ENCODE measurements at regions not wholly inside any gene's neighbourhood (a gene's known extent, or its start where the extent isn't known, plus 50 kb on each side); places are given as distances from the start of the nearest gene placed in this dataset.
A peak's percentile ranks its signal among the peaks of the same experiment; 100 is the strongest.

DNA sequence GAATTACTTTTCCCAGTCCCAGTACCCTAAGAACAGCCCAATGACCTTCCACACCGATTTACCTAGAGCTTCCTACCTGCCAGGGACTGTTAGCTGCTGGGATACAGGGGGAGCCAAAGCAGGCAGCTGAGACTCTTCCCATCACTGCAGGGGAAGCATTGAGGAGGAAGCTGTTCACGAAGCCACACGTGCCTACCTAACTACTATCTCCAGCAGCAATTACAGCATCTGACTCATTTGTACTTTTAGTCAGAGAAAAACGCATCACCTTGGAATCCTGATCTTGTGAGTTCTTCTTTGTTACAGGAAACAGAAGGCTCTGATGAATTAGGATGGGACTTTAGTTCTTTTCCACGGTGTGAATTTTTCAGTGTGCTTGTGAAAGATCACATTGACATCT is 113.7 kb upstream of the DHX40 start:
- no peak for DNase-seq (ENCODE audit: low spot score)

DNA sequence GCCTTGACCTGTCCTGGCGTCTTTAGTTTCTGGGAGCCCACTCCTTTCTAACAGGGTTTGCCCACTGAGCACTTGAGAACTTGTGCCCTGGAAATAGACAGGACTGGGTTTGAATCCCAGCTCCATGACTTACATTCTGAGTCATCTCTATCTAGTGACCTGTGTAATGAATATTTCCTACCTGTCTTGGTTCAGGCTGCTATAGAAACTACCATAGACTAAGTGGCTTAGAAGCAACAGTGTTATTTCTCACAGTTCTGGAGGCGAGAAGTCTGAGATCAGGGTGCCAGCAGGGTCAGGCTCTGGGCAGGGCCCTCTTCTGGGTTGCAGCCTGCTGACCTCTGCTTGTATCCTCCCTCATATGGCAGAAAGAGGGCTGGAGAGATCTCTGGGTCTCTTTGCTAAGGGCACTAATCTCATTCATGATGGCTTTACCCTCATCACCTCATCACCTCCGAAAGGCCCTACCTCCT is 110.7 kb upstream of the DHX40 start:
- DNase-seq (ENCODE audit: low spot score): no peak

DNA sequence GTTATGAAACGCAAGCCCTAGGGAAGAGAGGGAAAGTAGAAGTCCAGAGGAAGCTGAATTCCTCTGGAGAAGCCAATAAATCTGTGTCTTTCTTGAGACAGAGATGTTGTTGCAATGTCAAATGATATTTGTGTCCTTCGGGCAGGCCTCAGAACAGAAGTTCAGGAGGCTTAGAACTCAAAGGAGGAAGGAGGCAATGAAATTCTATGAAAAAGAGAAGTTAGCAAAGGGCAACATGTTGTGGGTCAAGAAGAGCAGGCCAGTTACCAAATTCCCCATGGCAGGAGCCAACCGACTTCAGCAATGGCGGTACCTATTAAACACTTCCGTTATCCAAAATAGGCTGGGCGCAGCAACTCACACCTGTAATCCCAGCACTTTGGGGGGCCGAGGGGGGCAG is 109.0 kb upstream of the DHX40 start:
- DNase-seq (ENCODE audit: low spot score): no peak

DNA sequence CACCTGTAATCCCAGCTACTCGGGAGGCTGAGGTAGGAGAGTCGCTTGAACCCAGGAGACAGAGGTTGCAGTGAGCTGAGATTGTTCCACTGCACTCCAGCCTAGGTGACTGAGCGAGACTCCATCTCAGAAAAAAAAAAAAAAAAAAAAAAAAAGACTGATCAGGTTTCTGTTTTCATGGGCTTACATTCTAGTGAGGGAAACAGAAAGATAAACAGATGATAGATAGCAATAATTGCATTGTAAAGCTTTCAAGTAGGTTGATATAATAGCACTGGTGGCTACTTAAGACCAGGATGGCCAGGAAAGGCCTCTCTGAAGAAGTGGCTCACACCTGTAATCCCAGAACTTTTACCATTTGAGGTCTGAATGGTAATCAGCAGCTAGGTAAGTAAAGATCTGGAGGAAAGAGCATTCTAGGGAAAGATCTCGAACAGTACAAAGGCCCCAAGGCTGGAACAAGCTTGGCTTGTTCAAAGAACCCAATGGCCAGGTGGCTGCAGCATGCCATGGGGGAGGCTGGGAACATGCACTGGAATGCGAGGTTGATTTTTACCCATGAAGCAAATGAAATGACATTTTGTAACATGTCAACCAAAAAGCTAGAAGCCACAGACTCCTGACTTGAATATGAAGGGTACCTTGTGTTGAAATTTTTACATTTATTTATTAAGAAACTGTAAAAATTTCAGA is 108.3 kb upstream of the DHX40 start:
- DNase-seq (ENCODE audit: low spot score): no peak

DNA sequence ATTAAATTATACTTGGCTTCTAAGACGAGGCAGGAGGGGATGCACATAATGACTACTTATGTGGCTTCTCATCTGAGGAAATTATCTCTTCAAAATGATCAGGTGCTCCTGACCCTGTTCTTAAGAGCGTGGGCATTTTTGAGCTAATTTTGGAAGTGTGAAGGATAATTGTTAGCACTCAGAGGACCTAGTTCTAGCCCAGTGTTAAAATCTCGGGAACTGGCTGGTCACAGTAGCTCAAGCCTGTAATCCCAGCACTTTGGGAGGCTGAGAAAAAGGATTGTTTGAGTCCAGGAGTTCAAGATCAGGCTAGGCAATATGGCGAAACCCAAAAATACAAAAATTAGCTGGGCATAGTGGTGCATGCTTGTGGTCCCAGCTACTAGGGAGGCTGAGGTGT is 103.0 kb upstream of the DHX40 start:
- no peak for DNase-seq (ENCODE audit: low spot score)

DNA sequence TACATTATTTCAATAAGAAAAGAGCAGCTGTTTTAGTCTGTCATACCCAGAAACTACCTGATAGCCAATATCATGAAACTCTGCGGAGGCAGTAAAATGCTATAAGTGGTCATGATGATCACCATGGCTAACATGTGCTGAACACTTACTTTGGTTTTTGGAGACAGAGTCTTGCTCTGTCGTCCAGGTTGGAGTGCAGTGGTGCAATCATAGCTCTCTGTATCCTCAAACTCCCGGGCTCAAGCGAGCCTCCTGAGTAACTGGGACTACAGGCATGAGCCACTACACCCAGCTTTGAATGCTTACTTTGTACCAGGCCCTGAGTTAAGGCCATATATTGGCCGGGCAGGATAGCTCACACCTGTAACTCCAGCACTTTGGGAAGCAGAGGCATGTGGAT is 101.2 kb upstream of the DHX40 start:
- DNase-seq (ENCODE audit: low spot score): no peak

DNA sequence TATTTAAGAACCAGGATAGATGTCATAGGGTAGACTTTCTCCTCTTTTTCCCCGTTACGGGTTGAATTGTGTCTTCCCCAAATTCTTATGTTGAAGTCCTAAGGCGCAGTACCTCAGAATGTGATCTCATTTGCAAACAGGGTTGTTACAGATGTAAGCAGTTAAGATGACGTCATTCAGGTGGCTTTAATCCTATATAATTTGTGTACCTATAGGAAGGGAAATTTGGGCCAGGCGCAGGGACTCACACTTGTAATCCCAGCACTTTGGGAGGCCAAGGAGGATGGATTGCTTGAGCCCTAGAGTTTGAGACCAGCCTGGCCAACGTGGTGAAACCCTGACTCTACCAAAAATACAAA is 99.5 kb upstream of the DHX40 start:
- DNase-seq (ENCODE audit: low spot score): no peak

DNA sequence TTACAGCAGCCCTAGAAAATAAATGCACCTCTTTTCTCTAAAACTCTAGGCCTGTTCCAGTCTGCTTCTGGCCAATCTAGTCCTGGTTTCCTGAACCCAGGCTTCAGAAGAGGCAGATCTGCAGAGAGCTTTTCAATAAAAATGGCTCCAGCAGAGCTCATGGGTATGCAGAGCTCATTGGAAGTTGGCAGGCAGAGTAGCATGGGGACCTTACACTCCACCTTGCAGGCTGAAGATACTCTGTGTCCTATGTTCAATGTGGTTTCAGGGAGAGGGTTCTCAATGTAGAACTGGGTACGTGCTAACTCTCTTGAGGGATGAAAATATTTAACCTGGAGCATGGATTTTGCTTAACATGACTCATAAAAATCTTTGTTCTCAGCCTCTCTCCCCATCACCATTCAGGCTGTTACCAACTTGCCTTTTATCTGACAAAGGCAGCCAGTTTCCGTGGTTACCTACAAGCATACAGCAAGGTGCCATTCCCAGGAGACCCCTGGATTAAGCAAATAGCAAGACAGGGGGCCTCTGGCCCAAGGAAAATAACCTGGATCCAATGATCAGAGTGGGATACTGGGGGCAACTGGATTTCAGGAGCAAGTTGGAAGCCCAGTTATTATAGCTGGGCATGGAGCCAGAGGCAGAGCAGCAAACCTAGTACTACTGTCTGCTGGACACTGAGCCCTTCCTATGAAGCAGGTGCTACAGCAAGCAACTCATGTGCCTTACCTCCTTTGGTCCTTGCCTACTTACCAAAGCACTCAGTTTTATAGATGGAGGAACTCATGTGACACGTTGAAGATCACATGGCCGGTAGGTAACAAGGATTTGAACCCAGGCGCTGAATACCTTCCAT is 98.2 kb upstream of the DHX40 start:
- no peak for DNase-seq (ENCODE audit: low spot score)

DNA sequence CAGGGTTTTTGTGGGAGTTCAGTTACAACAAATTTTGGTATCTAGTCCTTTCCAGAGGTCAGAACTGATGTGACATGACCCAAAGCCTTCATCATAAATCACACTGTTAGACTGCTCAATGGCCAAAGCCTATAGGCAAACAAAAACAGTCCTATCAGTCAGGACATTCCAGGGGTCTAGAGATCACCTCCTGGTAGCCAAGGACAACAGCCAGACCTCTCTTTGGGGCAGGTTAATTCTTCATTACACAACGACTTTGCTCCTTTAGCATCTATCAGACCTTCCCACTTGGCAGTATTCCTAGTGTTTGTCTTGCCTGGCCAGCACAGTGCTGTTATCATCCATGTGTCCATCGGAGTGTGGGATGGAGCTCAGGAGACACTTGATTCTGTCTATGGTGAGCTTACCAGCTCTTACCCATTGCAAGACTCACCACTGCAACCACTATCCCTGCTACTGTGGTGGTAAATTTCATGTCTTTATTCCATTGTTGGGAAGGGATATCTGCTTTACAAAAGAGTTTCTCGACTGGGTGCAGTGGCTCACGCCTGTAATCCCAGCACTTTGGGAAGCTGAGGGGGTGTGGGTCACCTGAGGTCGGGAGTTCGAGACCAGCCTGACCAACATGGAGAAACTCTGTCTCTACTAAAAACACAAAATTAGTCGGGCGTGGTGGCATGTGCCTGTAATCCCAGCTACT is 95.5 kb upstream of the DHX40 start:
- DNase-seq (ENCODE audit: low spot score): no peak

DNA sequence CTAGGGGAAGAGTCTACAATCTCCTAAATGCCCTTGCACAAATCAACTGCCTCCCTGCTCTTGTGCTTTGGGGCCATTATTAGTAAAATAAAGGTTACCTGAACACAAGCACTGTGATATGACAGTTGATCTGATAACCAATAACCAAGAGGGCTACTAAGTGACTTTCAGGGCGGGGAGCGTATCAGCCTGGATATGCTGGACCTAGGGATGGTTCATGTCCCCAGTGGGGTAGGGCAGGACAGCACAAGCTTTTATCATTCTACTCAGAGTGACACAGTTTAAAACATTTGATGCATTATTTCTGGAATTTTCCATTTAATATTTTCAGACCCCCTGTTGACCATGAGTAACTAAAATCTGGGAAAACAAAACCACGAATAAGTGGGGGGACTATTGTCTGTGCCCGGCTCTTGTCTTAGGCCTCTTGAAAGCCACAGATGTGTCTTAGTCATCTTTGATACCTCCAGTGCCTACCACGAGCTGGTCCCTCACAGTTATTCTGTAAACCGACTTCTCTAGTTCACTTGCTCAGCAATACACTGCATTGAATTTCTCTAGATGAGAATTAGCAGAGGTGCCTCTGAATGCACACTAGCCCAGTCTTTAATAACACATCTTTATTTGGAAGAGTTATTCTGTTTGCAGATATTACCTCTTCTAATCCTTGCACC is 94.6 kb upstream of the DHX40 start:
- no peak for DNase-seq (ENCODE audit: low spot score)

DNA sequence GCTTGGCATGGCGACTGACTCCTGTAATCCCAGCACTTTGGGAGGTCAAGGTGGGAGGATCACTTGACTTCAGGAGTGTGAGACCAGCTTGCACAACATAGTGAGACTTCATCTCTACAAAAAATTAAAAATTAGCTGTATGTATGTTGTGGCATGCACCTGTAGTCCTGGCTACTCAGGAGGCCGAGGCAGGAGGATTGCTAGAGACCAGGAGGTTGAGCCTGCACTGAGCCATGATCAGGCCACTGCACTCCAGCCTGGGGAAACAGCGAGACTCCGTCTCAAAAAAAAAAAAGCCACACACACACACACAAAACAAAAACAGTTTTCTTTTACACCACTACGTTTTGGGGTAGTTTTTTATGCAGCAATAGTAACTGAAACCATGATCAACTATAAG is 89.0 kb upstream of the DHX40 start:
- DNase-seq (ENCODE audit: low spot score): peak; percentile 24

DNA sequence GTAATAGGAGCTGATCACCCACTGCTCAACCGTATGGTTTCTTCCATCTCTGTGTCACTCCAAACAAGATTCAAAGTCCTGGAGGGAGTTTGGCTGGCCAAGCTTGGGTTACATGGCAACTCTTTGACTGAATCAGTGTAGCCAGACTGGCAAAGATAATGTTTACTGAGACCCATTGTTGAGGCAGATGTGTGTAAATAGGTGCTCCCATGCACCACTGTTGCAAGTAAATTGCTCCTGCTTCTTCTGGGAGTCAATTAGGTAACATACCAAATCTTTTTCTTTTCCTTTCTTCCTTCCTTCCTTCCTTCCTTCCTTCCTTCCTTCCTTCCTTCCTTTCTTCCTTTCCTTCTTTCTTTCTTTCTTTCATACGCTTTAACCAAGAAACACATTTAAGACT is 86.3 kb upstream of the DHX40 start:
- no peak for DNase-seq (ENCODE audit: low spot score)

DNA sequence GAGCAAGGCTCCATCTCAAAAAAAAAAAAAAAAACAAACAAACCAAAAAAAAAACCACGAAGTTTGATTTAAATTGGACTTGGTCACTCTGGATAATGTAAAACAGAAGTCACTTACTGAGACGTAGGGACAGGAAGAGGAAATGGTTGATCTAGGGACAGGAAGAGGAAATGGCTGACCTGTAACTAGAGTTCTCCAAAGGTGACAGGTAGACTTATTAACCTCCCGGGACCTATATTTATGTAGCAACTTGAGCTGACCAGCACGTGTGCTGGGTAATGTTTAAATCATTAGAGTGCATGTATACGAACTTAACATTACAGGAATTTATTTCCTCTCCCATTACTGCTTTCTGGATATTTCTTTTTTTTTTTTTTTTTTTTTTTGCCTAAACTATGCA is 81.5 kb upstream of the DHX40 start:
- no peak for DNase-seq (ENCODE audit: low spot score)

DNA sequence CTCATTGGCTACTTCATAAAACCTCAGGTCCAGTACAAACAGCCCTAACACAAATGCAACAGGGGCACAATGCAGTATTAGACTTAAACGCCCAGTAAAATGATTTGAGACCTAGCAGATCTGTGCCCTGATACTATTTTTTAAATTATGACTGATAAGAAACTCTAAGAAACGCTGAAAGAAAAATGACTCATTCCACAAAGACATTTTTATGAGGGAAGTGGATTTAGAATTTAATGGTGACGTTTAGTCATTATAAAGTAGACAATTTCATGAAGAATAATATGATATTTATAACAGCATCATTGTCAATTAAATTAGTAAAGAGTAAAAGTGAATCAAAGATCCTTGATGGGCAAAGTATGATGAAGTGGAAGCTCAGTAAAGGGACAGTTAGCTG is 80.4 kb upstream of the DHX40 start:
- no peak for DNase-seq (ENCODE audit: low spot score)

DNA sequence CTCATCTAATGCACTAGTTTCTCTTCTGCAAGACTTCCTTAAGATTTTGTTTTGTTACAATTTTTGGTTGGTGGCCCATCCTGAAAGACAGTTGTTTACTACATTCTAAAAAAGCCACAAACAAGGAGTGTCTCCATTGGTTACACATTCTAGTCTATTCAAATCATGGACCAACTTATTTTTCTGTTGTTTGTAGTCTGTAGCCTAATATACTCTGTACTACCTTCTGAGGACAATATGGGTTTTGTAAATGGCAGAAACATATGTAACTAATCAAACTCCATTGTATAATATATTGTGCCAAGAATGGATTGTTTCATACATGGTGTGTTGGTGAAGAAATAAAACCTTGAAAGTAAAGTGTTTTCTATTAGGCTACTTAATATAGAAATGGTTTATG is 79.5 kb upstream of the DHX40 start:
- DNase-seq (ENCODE audit: low spot score): no peak

DNA sequence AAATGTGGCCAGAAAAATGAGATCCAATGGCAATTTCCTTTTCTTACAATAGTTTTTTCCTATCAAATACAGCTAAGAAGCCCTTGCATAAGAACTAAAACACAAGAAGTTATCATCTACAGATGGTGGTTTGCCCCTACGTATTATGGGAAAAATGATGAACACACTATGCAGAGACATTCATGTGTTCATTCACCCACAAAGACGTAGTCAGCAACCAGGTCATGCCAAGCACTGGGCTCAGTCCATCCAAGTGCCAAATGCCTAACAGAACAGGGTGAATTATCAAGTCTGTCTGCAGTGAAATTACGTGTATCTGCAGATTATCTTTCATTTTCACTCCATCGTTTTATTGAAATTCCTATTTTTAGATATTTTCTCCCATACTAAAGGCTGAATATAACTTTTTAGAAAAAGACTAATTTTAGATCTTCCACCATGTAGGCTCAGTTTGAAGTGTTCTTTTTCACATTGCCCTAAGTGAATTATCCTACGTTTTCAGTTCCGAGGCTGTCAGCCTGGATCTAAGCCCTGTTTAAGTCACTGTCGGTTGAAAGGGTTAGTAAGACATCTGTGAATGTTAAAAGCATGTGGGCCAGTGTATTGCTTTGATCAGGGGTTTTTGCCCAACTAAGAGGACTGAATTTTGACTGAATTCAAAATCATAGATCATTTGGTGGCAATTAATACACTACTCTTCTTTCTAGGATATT is 78.1 kb upstream of the DHX40 start:
- no peak for DNase-seq (ENCODE audit: low spot score)

DNA sequence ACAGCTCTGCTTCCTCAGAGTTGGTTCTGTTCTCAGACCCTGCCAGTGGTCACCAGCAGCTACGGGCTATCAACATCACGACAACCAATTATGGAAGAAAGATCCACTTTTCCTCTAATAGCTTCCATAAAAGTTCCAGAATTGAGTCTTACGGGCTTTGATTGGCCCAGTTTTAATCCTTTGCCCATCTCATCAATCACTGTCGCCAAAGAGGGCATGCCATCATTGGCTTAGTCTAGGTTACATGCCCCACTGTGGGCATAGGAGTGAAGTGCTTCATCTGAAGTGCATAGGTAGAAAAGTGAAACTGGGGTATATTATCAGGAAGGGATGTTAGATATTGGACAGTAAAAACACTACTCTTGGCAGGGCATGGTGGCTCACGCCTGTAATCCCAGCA is 76.6 kb upstream of the DHX40 start:
- peak; percentile 47 for DNase-seq (ENCODE audit: low spot score)

DNA sequence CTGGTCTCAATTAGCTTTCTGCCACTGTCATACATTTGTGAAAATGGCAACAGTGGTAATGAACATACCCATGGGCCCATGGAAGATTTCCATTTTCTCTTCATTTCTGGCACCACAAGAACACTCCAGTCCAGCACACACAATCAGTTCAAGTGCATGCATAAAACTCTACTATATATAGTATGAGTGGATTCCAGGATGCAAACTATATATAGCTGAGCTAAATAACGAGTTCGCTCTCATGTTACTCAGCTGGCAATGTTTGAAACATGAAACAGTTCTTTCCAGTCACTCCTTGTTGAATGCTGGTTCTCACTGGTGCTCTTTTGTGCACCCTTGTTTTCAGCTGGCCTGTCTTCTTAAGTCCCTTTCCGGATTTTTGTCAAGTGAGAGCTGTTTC is 75.2 kb upstream of the DHX40 start:
- no peak for DNase-seq (ENCODE audit: low spot score)

DNA sequence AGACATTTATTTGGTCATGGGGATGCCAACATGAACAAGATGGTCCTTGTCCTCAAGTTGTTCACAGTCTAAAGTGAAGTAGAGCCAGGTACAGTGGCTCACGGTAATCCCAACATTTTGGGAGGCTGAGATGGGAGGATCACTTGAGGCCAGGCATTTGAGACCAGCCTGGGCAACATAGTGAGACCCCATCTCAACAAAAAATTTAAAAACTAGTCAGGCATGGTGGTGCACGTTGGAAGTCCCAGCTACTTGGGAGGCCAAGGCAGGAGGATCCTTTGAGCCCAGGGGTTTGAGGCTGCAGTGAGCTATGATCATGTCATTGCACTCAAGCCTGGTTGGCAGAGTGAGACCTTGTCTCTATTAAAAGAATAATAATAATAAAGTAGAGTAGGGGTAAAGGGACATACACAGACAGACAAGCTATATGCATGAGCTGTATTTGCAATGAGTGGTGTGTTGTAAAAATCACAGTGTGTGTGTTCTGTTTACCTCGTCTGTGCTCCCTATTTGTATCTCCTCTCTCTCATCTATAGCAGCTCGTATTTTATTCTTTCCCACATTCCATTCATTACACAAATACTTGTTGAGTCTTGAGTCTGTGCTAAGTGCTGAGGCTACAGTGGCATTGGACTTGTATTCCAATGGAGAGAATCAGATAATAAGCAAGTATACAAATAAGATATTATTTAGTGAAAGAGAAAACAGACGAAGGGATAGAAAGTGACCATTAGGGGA is 73.9 kb upstream of the DHX40 start:
- DNase-seq (ENCODE audit: low spot score): peak; percentile 62

DNA sequence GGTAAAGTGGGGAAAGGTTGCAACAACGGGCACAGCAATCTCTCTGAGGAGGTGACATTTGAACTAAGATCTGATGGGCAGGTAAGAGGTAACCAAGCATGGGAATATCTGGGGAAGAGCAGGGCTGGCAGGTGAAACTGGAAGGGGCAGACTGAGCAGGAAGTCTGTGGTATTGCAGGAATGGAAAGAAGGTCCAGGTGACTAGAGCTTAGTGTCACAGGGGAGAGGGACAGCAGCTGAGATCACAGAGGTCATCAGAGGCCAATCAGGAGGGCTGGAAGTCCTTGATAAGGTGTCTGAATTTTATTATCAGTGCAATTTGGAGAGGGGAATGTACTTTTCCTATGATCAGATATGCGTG is 73.3 kb upstream of the DHX40 start:
- DNase-seq (ENCODE audit: low spot score): no peak

DNA sequence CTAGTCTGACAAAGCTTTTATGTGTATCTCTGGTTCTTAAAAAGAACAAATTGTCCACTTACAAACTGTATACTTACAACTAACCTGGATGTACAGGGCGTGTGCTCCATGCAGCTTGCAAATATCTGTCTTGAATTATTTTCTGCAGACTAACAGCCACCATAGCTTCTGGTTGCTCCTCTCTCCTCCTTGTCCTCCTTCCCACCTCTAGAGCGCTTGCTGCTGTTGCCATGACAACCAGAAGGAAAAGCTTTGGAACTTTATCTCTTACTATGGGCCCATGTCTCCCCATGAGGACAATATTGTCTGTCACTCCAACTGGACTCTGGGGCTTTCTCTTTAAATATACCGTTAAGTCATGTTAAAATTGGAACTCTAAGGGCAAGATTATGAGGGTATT is 71.5 kb upstream of the DHX40 start:
- DNase-seq (ENCODE audit: low spot score): no peak
